GM18502 (cell line): ENCODE measurements at regions not wholly inside any gene's neighbourhood (a gene's known extent, or its start where the extent isn't known, plus 50 kb on each side); places are given as distances from the start of the nearest gene placed in this dataset.
"Not testable (repeated sequence)": the region's sequence is repeated elsewhere in the genome, so short reads cannot be mapped to it uniquely, and the experiment has no call there.

Experiments
- ATAC-seq: cut with Tn5 transposase; IDR thresholded peaks from one replicate; pipeline ENCODE4 v1.9.1; 2021; ENCODE audit warnings: mild to moderate bottlenecking; ENCODE audit not compliant: unreplicated experiment, poor library complexity

- ATAC-seq = no peak
Observed at GRCh38 chr5:165349735-165350134, 1844.3 kb downstream of the MAT2B start.

- no peak for ATAC-seq
Observed at GRCh38 chr5:165351342-165351741, 1845.9 kb downstream of the MAT2B start.

GRCh38 chr5:165360366-165360765 lies 1854.9 kb downstream of the MAT2B start:
- no peak for ATAC-seq

DNA sequence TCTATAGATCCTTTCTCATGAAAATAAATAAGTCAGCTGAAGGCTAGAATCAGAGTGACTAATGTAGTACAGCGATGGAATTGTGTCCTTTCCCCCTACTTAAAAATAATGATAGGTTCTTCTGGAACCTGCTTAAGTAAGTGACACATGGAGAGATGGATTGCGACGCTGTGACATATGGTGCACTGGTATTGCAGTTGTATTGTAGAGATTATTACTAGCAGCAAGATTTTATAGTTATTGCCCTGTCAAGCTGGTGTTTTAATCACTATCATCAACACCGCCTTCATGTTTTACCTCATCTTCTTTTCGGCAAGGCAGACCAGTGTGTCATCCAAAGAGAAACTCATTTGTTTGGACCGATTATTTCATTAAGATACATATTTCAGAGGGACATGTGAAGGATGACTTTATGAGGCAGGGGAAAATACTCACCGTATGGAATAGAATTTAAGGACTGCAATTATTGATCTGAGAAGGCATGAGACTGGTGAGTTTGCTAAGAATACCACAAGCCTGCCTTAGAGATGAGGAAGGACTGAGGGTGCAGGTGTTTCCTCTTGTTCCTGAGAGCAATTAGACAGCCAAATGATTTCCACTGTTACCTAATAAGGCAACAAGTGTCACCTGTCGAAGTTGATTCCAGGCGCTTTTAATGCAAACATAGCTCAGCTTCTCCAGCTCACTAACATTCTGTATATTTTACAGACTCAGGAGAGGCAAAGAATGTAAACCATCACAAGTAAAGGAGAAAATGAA lies 1855.5 kb downstream of the MAT2B start:
- ATAC-seq = no peak

DNA sequence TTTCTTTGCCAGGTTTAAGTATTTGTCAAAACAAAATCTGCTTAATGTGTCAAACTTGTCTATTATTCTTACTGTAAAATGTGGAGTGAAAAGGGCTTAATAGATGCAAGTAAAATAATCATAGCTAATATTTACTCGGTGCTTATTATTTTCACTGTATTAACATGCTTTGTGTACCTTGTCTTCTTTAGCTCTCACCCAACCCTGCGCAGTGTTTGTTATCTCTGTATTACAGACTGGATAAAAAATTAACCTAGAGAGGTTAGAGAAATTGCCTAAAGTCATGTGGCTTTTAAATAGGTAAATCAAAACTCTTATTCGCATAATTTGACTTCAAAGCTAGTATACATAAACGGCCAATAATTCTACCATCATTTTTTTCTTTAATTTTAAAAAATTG lies 1864.8 kb downstream of the MAT2B start:
- no peak for ATAC-seq

GRCh38 chr5:165370794-165371193 lies 1865.4 kb downstream of the MAT2B start:
- ATAC-seq = no peak

DNA sequence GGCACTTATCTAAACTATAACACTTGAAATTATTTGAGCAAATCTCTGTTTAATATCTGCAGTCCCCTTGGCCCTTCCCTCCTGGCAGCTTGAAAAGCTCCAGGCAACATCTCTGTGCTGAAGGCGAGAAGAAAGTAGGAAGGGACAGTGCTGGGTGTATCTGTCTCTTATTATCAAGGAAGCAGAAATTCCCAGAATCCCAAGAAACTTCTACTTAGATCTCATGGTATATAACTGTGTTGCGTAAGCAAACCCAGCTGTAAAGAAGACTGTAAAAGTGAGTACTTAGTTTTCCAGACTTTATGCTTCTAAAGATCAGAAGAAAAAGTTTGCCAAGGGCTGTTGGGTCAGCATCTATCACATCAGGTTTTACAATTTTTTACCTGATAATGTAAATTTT lies 1869.8 kb downstream of the MAT2B start:
- ATAC-seq = no peak

DNA sequence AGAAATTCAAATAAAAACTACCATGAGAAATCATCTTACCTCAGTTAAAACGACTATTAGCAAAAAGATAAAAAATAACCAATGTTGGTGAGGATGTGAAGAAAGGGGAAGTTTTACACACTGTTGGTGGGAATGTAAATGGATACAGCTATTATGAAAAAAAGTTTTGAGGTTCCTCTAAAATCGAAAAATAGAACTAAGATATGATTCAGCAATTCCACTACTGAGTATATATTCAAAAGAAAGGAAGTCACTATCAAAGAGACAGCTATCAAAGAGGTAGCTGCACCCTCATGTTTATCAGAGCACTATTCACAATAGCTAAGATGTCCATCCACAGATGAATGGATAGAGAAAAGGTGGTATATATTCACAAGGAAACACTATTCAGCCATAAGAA lies 1888.4 kb downstream of the MAT2B start:
- ATAC-seq = no peak

- no peak for ATAC-seq
Observed at GRCh38 chr5:165397516-165397915, 1892.1 kb downstream of the MAT2B start.

GRCh38 chr5:165400086-165400485 lies 1894.7 kb downstream of the MAT2B start:
- no peak for ATAC-seq

GRCh38 chr5:165404917-165405316 lies 1899.5 kb downstream of the MAT2B start:
- no peak for ATAC-seq

DNA sequence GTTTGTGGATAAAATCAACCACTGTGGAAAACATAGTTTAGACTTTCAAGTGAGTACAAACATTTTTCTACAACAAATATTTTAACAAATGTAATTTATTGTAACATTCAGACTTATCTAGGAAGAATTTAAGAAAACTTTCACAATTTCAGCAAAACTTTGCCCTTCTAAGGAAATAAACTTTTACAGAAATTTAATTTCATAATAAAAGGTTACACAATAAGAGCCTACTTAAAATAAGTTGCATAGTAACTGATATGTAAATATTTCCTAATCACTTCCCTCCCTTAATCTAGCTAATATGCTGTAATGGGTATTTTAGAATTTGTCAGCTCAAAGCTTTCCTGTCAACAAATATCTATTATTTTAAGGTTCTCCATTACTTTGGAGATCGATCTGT lies 1899.9 kb downstream of the MAT2B start:
- ATAC-seq = no peak

- ATAC-seq = no peak
Observed at GRCh38 chr5:165407352-165407751, 1901.9 kb downstream of the MAT2B start.

DNA sequence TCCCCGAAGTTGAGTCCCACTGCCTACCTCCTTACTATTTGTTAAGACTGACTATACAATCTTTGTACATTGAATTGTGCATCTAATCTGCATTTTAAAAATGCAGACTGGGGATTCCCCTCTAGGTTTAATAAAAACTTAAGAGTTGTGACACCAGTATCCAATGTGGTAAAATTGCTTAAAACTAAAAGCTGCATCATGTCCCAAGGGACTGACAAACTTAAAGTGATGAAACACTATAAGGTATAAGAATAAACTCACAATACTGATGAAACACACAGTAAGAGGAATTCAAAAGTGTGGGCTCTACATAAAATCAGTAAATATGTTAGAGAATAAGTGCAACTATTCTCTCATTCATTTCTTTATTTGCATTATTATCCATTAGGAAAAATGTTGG lies 1905.1 kb downstream of the MAT2B start:
- ATAC-seq = no peak

DNA sequence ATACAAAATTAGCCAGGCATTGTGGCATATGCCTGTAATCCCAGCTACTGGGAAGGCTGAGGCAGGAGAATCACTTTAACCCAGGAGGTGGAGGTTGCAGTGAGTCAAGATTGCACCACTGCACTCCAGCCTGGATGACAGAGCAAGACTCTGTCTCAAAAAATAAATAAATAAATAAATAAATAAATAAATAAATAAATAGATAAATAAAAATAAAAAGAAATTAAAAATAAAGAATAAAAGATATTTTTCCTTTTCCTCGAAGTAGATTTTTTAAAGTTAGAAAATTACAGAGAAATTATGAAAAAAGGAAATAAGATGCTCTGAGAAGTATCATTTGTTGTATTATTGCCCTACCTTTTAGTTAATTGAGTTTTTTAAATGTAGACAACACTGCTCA lies 1906.1 kb downstream of the MAT2B start:
- not testable (repeated sequence) for ATAC-seq

DNA sequence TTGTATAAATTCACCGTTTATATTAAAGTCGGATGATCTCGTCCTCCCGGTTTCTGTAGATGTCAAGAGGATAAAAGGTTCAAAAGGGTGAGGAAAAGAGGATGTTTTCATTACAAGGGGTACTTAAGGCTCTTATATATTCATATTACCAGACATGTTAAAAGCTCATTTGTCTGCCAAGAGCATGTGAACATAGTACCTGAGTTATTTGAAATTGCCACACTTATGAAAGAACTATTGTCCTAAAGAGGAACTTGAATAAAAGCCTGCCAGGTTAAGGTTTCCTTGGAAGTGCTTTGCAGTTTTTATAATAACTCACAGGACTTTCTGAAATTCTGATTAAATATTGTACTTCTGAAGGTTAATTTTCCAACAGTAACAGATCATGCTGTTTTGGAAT lies 1915.1 kb downstream of the MAT2B start:
- no peak for ATAC-seq

- ATAC-seq = no peak
Observed at GRCh38 chr5:165423697-165424299, 1918.4 kb downstream of the MAT2B start.

DNA sequence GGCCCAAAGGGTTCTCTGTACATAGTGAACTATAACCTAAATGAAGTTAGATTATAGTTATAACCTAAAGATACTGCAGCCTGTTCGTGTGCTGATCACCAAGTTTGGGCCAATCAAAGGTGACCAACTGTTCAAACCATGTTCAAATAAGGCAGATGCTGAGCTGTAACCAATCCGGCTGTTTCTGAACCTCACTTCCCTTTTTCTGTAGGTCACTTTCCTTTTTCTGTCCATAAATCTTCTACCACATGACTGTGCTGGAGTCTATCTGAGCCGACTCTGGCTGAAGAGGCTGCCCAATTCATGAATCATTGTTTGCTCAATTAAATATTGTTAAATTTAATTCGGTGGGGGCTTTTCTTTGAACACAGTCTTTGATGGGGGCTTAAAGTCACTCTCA lies 1920.2 kb downstream of the MAT2B start:
- no peak for ATAC-seq

DNA sequence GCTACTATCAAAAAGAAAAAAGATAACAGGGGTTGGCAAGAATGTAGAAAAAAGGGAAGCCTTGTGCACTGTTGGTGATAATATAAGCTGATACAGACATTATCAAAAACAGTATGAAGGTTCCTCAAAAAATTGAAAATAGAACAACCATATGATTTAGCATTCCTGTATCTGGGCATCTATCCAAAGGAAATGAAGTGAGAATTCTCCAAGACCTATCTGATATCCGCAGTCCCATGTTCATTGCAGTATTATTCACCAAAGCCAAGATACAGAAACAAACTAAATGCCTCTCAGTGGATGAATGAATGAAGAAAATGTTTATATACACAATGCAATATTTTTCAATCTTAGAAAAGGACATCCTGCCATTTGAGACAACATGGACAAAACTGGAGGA lies 1943.3 kb downstream of the MAT2B start:
- ATAC-seq = no peak

GRCh38 chr5:165457859-165458481 lies 1952.6 kb downstream of the MAT2B start:
- peak; percentile 55 for ATAC-seq

GRCh38 chr5:165459232-165459631 lies 1953.8 kb downstream of the MAT2B start:
- ATAC-seq = no peak

- no peak for ATAC-seq
Observed at GRCh38 chr5:165460911-165461310, 1955.5 kb downstream of the MAT2B start.
